ENCODE measurements at regions not wholly inside any gene's neighbourhood (a gene's known extent, or its start where the extent isn't known, plus 50 kb on each side); places are given as distances from the start of the nearest gene placed in this dataset.

DNA sequence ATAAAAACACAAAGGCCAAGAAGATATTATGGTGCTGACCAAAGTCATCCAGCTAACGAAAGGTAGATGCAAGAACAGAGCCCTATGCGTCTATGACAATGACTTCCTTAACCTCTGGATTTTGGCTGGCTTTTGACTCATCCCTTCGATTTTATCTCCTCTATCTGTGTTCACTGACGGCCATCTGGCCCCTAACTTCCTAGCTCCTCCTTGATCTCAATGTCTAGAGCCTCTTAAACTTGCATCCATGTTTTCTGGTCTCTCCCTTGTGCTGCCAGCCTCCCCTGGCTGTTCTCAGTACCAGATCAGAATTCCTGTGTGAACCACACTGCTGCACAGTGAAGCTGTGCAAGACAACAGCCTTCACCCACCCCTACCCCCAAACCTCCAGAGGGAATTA, 452.9 kb downstream of the UTRN start:
- no peak for TF ChIP-seq EP300 (IDR thresholded peaks at IDR 0.05; ENCODE audit: borderline replicate concordance)
- no peak for TF ChIP-seq EGR1 (IDR thresholded peaks at IDR 0.05)
- no peak for TF ChIP-seq YY1 (IDR thresholded peaks at IDR 0.05; ENCODE audit: low read depth)
- TF ChIP-seq REST (IDR thresholded peaks at IDR 0.05; ENCODE audit: low read depth), result no peak
- TF ChIP-seq ZBTB7A (IDR thresholded peaks at IDR 0.05; ENCODE audit: low read depth), result no peak
- TF ChIP-seq, protein P1, sequence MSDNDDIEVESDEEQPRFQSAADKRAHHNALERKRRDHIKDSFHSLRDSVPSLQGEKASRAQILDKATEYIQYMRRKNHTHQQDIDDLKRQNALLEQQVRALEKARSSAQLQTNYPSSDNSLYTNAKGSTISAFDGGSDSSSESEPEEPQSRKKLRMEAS (IDR thresholded peaks at IDR 0.05), result no peak
- no peak for TF ChIP-seq CREB1 (IDR thresholded peaks at IDR 0.05; ENCODE audit: low read depth)
- no peak for TF ChIP-seq RAD21 (IDR thresholded peaks at IDR 0.05; ENCODE audit: low read depth)
- no peak for TF ChIP-seq TAF1 (IDR thresholded peaks at IDR 0.05; ENCODE audit: low read depth)
